ENCODE measurements at regions not wholly inside any gene's neighbourhood (a gene's known extent, or its start where the extent isn't known, plus 50 kb on each side); places are given as distances from the start of the nearest gene placed in this dataset.

GRCh38 chr5:62791059-62791458, 212.4 kb downstream of the LRRC70 start:
- TF ChIP-seq CTCF (IDR thresholded peaks at IDR 0.05), result no peak
- no peak for TF ChIP-seq POLR2A (IDR thresholded peaks at IDR 0.05)

Measured in lower leg skin (tissue), 3 donors.